Thoracic aorta (tissue), 2 donors: ENCODE measurements at regions not wholly inside any gene's neighbourhood (a gene's known extent, or its start where the extent isn't known, plus 50 kb on each side); places are given as distances from the start of the nearest gene placed in this dataset.

ENCODE experiments used
- ATAC-seq: fragments of 150-250 bp; one replicate; pipeline ENCODE4 v1.8.0; 2017; ENCODE audit warnings: low read depth; ENCODE audit not compliant: insufficient number of reproducible peaks, low FRiP score
- DNase-seq: peaks from one replicate; pipeline ENCODE4 v3.0.0-alpha.2; 2020; ENCODE audit warnings: low spot score
- H3K27ac ChIP-seq, 2 donors: fragments of 200-600 bp; sonication (generic); 1 replicate in 1 of 2; 2 replicates in 1 of 2; pipeline ENCODE4 v1.5.1; 2016; ENCODE audit warnings: mild to moderate bottlenecking in 2 of 2, moderate library complexity in 2 of 2
- H3K27me3 ChIP-seq: fragments of 200-600 bp; sonication (generic); replicated peaks from 2 replicates; pipeline ENCODE4 v1.6.0; 2016; ENCODE audit warnings: mild to moderate bottlenecking; ENCODE audit not compliant: insufficient read depth
- H3K36me3 ChIP-seq: fragments of 200-600 bp; sonication (generic); one replicate; pipeline ENCODE4 v1.5.1; 2016
- H3K4me1 ChIP-seq, 2 donors: fragments of 200-600 bp; sonication (generic); 1 replicate in 1 of 2; 2 replicates in 1 of 2; pipeline versions ENCODE4 v1.5.1 to v1.6.0; 2016; ENCODE audit warnings: low read depth in 2 of 2, mild to moderate bottlenecking in 1 of 2; ENCODE audit not compliant: control insufficient read depth in 1 of 2
- H3K4me3 ChIP-seq: fragments of 200-600 bp; sonication (generic); 2 replicates; pipeline ENCODE4 v1.5.1; 2016; ENCODE audit warnings: mild to moderate bottlenecking
- H3K9me3 ChIP-seq: fragments of 200-600 bp; sonication (generic); 2 replicates; pipeline ENCODE4 v1.5.1; 2016
- TF ChIP-seq, protein P1 (sequence below): fragments of 200-600 bp; sonication (generic); IDR thresholded peaks from one replicate; pipeline ENCODE4 v1.5.1; 2019; ENCODE audit warnings: antibody characterized with exemption

DNA sequence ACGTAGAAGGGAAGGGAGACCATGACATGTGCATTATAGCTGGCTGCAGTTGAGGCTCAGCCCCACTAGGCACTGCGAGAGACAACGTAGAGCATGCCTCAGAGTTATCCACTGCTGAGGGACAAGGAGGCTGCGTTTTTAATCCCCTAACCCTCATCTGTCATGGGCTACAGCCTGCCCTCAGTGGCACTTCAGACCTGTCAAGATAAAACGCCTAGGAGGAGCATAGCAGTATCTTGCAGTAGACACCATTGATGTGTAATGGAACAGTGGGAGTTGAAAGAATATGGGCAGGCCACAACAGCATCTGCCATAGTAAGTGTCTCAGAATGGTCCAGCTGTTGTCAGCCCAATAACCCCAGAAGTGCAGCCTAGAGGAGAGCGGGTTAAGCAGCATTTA lies 307.0 kb upstream of the PTBP2 start:
- DNase-seq: no peak
- no peaks in the 10 kb centered on the region for H3K27me3 ChIP-seq
- TF ChIP-seq, protein P1, sequence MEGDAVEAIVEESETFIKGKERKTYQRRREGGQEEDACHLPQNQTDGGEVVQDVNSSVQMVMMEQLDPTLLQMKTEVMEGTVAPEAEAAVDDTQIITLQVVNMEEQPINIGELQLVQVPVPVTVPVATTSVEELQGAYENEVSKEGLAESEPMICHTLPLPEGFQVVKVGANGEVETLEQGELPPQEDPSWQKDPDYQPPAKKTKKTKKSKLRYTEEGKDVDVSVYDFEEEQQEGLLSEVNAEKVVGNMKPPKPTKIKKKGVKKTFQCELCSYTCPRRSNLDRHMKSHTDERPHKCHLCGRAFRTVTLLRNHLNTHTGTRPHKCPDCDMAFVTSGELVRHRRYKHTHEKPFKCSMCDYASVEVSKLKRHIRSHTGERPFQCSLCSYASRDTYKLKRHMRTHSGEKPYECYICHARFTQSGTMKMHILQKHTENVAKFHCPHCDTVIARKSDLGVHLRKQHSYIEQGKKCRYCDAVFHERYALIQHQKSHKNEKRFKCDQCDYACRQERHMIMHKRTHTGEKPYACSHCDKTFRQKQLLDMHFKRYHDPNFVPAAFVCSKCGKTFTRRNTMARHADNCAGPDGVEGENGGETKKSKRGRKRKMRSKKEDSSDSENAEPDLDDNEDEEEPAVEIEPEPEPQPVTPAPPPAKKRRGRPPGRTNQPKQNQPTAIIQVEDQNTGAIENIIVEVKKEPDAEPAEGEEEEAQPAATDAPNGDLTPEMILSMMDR: no peak
- no peak for ATAC-seq
- H3K9me3 ChIP-seq: no peaks in the 10 kb centered on the region
- H3K4me3 ChIP-seq: no peak overlapping the region
- no peak overlapping the region for H3K27ac ChIP-seq
- H3K4me1 ChIP-seq: peaks cover 0 to 20% of the 10 kb centered on the region in 2 donors
- H3K36me3 ChIP-seq: no peaks in the 10 kb centered on the region

DNA sequence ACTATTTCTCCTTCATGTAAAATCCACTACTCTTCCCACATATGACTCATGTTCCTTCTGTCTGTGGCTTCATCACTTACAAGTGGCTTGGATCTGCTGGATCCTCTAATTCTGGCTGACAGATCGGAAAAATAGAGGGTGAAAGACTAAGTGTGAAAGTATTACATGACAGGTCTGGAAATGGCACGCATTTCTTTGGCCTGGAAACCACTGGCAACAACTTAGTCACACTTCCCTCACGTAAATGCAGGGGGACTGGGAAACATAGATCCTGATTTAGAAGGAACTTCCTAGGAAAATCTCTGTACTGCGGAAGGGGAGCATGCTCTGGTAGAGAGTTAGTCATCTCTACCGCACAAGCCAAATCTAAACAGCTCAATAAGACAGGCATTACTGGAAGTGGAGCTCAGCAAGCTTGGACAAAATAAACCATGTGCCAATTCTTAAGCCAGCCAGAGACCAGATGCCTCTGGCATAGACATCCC lies 305.4 kb upstream of the PTBP2 start:
- no peaks in the 10 kb centered on the region for H3K36me3 ChIP-seq
- peak overlapping the region; percentile 3 for H3K4me3 ChIP-seq
- no peaks in the 10 kb centered on the region for H3K27me3 ChIP-seq
- peak; percentile 22 for DNase-seq
- peaks cover 0 to 20% of the 10 kb centered on the region in 2 donors for H3K4me1 ChIP-seq
- ATAC-seq: peak; percentile 92
- H3K27ac ChIP-seq: peak overlapping the region; percentile 45 to 52
- H3K9me3 ChIP-seq: no peaks in the 10 kb centered on the region
- TF ChIP-seq, protein P1: no peak

DNA sequence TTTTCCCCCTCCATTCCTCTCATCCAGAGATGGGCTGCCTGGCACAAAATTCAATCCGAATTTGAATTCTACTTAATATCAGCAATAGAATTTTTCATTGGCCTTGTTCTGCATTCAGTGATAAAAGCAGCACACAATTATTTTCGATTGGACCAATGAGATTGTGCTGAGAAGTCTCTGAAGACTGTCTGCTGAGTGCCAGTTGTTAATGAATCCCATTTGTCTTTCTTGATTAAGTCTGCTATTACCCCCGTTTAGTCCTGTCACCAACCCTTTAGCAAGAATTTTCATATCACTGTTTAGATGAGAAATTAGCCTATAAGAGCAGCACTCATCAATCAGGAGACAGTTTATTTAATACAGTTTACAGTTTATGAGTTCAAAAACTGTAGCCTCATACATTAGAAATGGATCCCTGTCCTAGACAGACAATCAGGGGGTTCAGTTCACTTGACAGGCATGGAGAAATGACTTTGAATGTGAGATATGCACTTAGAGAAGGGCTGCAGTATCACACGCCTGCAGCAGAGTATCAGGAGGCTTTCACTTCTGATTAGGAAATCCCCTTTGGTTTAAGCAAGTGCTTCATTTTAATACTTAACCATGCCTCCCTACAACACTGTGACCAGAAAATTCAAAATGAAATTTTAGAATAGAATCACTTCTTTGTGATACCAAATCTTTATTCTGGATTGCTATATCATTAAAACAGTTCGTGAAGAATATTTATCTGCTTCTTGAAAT lies 304.7 kb upstream of the PTBP2 start:
- H3K27ac ChIP-seq: peak overlapping the region; percentile 45 to 52
- DNase-seq: no peak
- H3K9me3 ChIP-seq: no peaks in the 10 kb centered on the region
- TF ChIP-seq, protein P1: no peak
- no peak for ATAC-seq
- peak overlapping the region; percentile 3 for H3K4me3 ChIP-seq
- H3K4me1 ChIP-seq: peaks cover 0 to 20% of the 10 kb centered on the region in 2 donors
- H3K36me3 ChIP-seq: no peaks in the 10 kb centered on the region
- no peaks in the 10 kb centered on the region for H3K27me3 ChIP-seq

GRCh38 chr1:96418969-96419368 lies 302.6 kb upstream of the PTBP2 start:
- peaks cover 0 to 20% of the 10 kb centered on the region in 2 donors for H3K4me1 ChIP-seq
- H3K4me3 ChIP-seq: no peak overlapping the region
- TF ChIP-seq, protein P1: no peak
- ATAC-seq (no peak), DNase-seq (no peak)
- no peaks in the 10 kb centered on the region for H3K36me3 ChIP-seq
- H3K27ac ChIP-seq: no peak overlapping the region
- H3K9me3 ChIP-seq: no peaks in the 10 kb centered on the region
- no peaks in the 10 kb centered on the region for H3K27me3 ChIP-seq

GRCh38 chr1:96424877-96425276 lies 296.7 kb upstream of the PTBP2 start:
- no peaks in the 10 kb centered on the region for H3K27me3 ChIP-seq
- H3K36me3 ChIP-seq: no peaks in the 10 kb centered on the region
- H3K27ac ChIP-seq: no peak overlapping the region
- TF ChIP-seq, protein P1: no peak
- peaks cover 0 to 6% of the 10 kb centered on the region in 2 donors for H3K4me1 ChIP-seq
- H3K4me3 ChIP-seq: no peak overlapping the region
- no peaks in the 10 kb centered on the region for H3K9me3 ChIP-seq
- DNase-seq: no peak
- no peak for ATAC-seq
